ENCODE measurements at regions not wholly inside any gene's neighbourhood (a gene's known extent, or its start where the extent isn't known, plus 50 kb on each side); places are given as distances from the start of the nearest gene placed in this dataset.

GRCh38 chr9:79798450-79798849, 226.7 kb downstream of the TLE4 start:
- no peak overlapping the region for H3K9ac ChIP-seq (ENCODE audit: low read length)
- H3K4me3 ChIP-seq (ENCODE audit: low read length) = no peak overlapping the region
- no peaks in the 10 kb centered on the region for H3K4me1 ChIP-seq (ENCODE audit: control insufficient read depth, low read depth, low read length)
- H3K27me3 ChIP-seq (ENCODE audit: control insufficient read depth, insufficient read depth, low read length) = no peaks in the 10 kb centered on the region
- no peaks in the 10 kb centered on the region for H3K9me3 ChIP-seq (ENCODE audit: control insufficient read depth, low read depth, low read length)
- no peak overlapping the region for H3K27ac ChIP-seq (ENCODE audit: low read length)
- no peaks in the 10 kb centered on the region for H3K36me3 ChIP-seq (ENCODE audit: control insufficient read depth, low read depth, low read length)

DNA sequence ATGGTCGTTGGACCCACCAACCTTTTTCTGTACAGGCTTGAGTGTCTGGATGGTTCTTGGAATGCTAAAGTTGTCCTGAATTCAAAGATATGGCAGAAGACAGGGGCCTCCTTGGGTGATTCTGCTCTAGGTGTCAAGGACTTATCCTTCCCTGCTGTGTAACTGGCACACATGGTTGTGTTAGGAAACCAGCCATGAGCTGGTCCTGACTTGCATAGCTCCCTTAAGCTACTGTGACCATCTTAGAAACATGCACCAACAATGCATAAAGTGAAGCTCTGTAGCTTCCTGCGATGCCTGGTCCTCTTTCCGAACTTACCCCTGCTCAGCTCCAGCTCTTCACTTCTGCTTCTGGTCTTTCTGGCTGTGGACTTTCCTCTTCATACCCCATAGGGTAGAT, 224.6 kb downstream of the TLE4 start:
- Histone ChIP-seq H3K9ac (ENCODE audit: low read length) (no peak overlapping the region), H3K27me3 (ENCODE audit: control insufficient read depth, insufficient read depth, low read length) (no peaks in the 10 kb centered on the region), H3K4me3 (ENCODE audit: low read length) (no peak overlapping the region)

DNA sequence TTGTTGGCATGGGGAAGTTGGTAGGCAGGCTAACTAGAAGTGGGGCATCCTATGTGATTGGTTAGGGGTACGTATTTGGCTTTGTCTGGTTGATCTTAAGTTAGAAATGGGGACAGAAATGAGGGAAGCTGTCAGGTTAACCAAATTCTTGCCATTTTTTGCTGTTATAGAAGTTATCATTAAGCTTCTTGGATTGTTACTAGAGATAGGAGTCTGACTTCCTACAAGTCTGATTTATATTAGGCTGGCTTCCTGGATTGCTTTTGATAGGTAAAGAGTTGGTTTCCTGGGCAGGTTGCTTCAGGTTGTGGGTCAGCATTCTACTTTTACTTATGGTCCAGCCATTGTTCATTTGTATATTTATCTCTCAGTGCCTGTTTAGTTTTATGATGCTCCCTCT, 216.9 kb downstream of the TLE4 start:
- no peak overlapping the region for H3K9ac ChIP-seq (ENCODE audit: low read length)
- H3K4me3 ChIP-seq (ENCODE audit: low read length) = no peak overlapping the region
- H3K4me1 ChIP-seq (ENCODE audit: control insufficient read depth, low read depth, low read length) = no peaks in the 10 kb centered on the region
- H3K9me3 ChIP-seq (ENCODE audit: control insufficient read depth, low read depth, low read length) = no peaks in the 10 kb centered on the region
- no peaks in the 10 kb centered on the region for H3K27me3 ChIP-seq (ENCODE audit: control insufficient read depth, insufficient read depth, low read length)
- H3K27ac ChIP-seq (ENCODE audit: low read length) = no peak overlapping the region
- no peaks in the 10 kb centered on the region for H3K36me3 ChIP-seq (ENCODE audit: control insufficient read depth, low read depth, low read length)

More for the DNA sequence above, 224.6 kb downstream of the TLE4 start:
- no peaks in the 10 kb centered on the region for H3K4me1 ChIP-seq (ENCODE audit: control insufficient read depth, low read depth, low read length)
- H3K36me3 ChIP-seq (ENCODE audit: control insufficient read depth, low read depth, low read length) = no peaks in the 10 kb centered on the region
- no peaks in the 10 kb centered on the region for H3K9me3 ChIP-seq (ENCODE audit: control insufficient read depth, low read depth, low read length)
- no peak overlapping the region for H3K27ac ChIP-seq (ENCODE audit: low read length)

DNA sequence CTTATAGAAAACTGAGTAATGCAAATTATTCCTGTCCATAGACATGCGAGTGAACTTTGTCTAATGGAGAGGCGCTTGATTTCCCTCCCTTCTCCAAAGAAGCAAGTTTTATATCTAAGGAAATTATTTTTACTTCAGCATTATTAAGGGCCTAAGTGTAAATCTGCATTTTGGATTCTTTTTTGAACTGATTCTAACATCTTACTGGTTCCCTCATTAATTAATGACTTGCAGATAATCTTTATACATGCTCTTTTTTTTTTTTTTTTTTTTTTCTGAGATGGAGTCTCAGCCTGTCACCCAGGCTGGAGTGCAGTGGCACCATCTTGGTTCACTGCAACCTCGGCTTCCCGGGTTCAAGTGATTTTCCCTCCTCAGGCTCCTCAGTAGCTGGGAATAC, 209.5 kb downstream of the TLE4 start:
- Histone ChIP-seq H3K4me3 (ENCODE audit: low read length) (no peak overlapping the region), H3K9me3 (ENCODE audit: control insufficient read depth, low read depth, low read length) (no peaks in the 10 kb centered on the region), H3K27ac (ENCODE audit: low read length) (no peak overlapping the region), H3K27me3 (ENCODE audit: control insufficient read depth, insufficient read depth, low read length) (no peaks in the 10 kb centered on the region), H3K4me1 (ENCODE audit: control insufficient read depth, low read depth, low read length) (no peaks in the 10 kb centered on the region), H3K9ac (ENCODE audit: low read length) (no peak overlapping the region), H3K36me3 (ENCODE audit: control insufficient read depth, low read depth, low read length) (no peaks in the 10 kb centered on the region)

- Histone ChIP-seq H3K27ac (ENCODE audit: low read length) (no peak overlapping the region), H3K9ac (ENCODE audit: low read length) (no peak overlapping the region)
Observed at GRCh38 chr9:79780559-79780958, 208.8 kb downstream of the TLE4 start.

GRCh38 chr9:79779901-79780300, 208.1 kb downstream of the TLE4 start:
- Histone ChIP-seq H3K9ac (ENCODE audit: low read length) (no peak overlapping the region), H3K9me3 (ENCODE audit: control insufficient read depth, low read depth, low read length) (no peaks in the 10 kb centered on the region), H3K27me3 (ENCODE audit: control insufficient read depth, insufficient read depth, low read length) (no peaks in the 10 kb centered on the region), H3K4me1 (ENCODE audit: control insufficient read depth, low read depth, low read length) (peaks cover 3% of the 10 kb centered on the region), H3K27ac (ENCODE audit: low read length) (no peak overlapping the region), H3K4me3 (ENCODE audit: low read length) (no peak overlapping the region), H3K36me3 (ENCODE audit: control insufficient read depth, low read depth, low read length) (no peaks in the 10 kb centered on the region)

More at GRCh38 chr9:79780559-79780958, 208.8 kb downstream of the TLE4 start:
- Histone ChIP-seq H3K27me3 (ENCODE audit: control insufficient read depth, insufficient read depth, low read length) (no peaks in the 10 kb centered on the region), H3K36me3 (ENCODE audit: control insufficient read depth, low read depth, low read length) (no peaks in the 10 kb centered on the region), H3K9me3 (ENCODE audit: control insufficient read depth, low read depth, low read length) (no peaks in the 10 kb centered on the region), H3K4me3 (ENCODE audit: low read length) (no peak overlapping the region), H3K4me1 (ENCODE audit: control insufficient read depth, low read depth, low read length) (peaks cover 1% of the 10 kb centered on the region)

GRCh38 chr9:79778581-79778980, 206.8 kb downstream of the TLE4 start:
- no peaks in the 10 kb centered on the region for H3K27me3 ChIP-seq (ENCODE audit: control insufficient read depth, insufficient read depth, low read length)
- no peaks in the 10 kb centered on the region for H3K36me3 ChIP-seq (ENCODE audit: control insufficient read depth, low read depth, low read length)
- H3K4me1 ChIP-seq (ENCODE audit: control insufficient read depth, low read depth, low read length) = peaks cover 3% of the 10 kb centered on the region
- H3K9ac ChIP-seq (ENCODE audit: low read length) = no peak overlapping the region
- no peaks in the 10 kb centered on the region for H3K9me3 ChIP-seq (ENCODE audit: control insufficient read depth, low read depth, low read length)
- no peak overlapping the region for H3K4me3 ChIP-seq (ENCODE audit: low read length)
- no peak overlapping the region for H3K27ac ChIP-seq (ENCODE audit: low read length)

DNA sequence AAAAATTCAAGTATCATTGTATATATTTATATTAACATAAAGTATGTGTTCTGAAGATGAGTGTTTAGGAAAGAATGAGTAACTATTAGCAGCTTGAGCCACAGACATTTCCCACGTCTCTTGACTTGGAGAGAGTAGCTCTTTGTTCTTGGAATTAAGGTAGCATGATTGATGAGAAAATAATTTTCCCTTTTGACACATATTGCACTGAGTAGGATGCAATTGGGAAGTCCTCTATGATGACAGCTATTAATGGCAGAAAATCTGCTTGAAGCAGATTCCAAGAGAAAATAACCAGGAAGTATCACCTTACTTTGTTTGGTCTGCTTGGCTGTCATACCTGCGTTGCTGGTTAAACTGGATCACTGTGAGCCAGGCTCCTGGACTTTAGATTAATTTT, 204.8 kb downstream of the TLE4 start:
- Histone ChIP-seq H3K27ac (ENCODE audit: low read length) (no peak overlapping the region), H3K4me1 (ENCODE audit: control insufficient read depth, low read depth, low read length) (peaks cover 3% of the 10 kb centered on the region), H3K9ac (ENCODE audit: low read length) (no peak overlapping the region), H3K27me3 (ENCODE audit: control insufficient read depth, insufficient read depth, low read length) (no peaks in the 10 kb centered on the region), H3K36me3 (ENCODE audit: control insufficient read depth, low read depth, low read length) (no peaks in the 10 kb centered on the region), H3K9me3 (ENCODE audit: control insufficient read depth, low read depth, low read length) (no peaks in the 10 kb centered on the region), H3K4me3 (ENCODE audit: low read length) (no peak overlapping the region)

Measured in iPS-18a (cell line).